ENCODE measurements at regions not wholly inside any gene's neighbourhood (a gene's known extent, or its start where the extent isn't known, plus 50 kb on each side); places are given as distances from the start of the nearest gene placed in this dataset.
"Not testable (repeated sequence)": the region's sequence is repeated elsewhere in the genome, so short reads cannot be mapped to it uniquely, and the experiment has no call there.

GRCh38 chr3:137121704-137122314 lies 164.0 kb downstream of the IL20RB start:
- DNase-seq = no peak

- no peak for DNase-seq
Measured at GRCh38 chr3:137131081-137131480, 173.3 kb downstream of the IL20RB start.

GRCh38 chr3:137134431-137134830 lies 176.6 kb downstream of the IL20RB start:
- no peak for DNase-seq

GRCh38 chr3:137148406-137148805 lies 190.6 kb downstream of the IL20RB start:
- DNase-seq = no peak

- no peak for DNase-seq
Measured at GRCh38 chr3:137148917-137149316, 191.1 kb downstream of the IL20RB start.

GRCh38 chr3:137150825-137151224 lies 193.0 kb downstream of the IL20RB start:
- DNase-seq = no peak

- not testable (repeated sequence) for DNase-seq
Measured at GRCh38 chr3:137153046-137153445, 195.3 kb downstream of the IL20RB start.

- DNase-seq = no peak
Measured at GRCh38 chr3:137163241-137163871, 205.6 kb downstream of the IL20RB start.

- no peak for DNase-seq
Measured at GRCh38 chr3:137163958-137164357, 206.2 kb downstream of the IL20RB start.

- no peak for DNase-seq
Measured at GRCh38 chr3:137165117-137165806, 207.5 kb downstream of the IL20RB start.

GRCh38 chr3:137171834-137172603 lies 214.2 kb downstream of the IL20RB start:
- DNase-seq = no peak

GRCh38 chr3:137172728-137173127 lies 214.9 kb downstream of the IL20RB start:
- no peak for DNase-seq

GRCh38 chr3:137174514-137174913 lies 216.7 kb downstream of the IL20RB start:
- no peak for DNase-seq

GRCh38 chr3:137180220-137180619 lies 222.4 kb downstream of the IL20RB start:
- DNase-seq = no peak

- no peak for DNase-seq
Measured at GRCh38 chr3:137191133-137191923, 233.5 kb downstream of the IL20RB start.

- DNase-seq = no peak
Measured at GRCh38 chr3:137191951-137192350, 234.2 kb downstream of the IL20RB start.

GRCh38 chr3:137194301-137194700 lies 236.5 kb downstream of the IL20RB start:
- no peak for DNase-seq

GRCh38 chr3:137198374-137198773 lies 240.6 kb downstream of the IL20RB start:
- not testable (repeated sequence) for DNase-seq

- DNase-seq = no peak
Measured at GRCh38 chr3:137199678-137200077, 241.9 kb downstream of the IL20RB start.

GRCh38 chr3:137201066-137201465 lies 243.3 kb downstream of the IL20RB start:
- DNase-seq = no peak

- DNase-seq = no peak
Measured at GRCh38 chr3:137202941-137203340, 245.2 kb downstream of the IL20RB start.

- DNase-seq = no peak
Measured at GRCh38 chr3:137204409-137204808, 246.6 kb downstream of the IL20RB start.
